DND-41 (cell line): ENCODE measurements at regions not wholly inside any gene's neighbourhood (a gene's known extent, or its start where the extent isn't known, plus 50 kb on each side); places are given as distances from the start of the nearest gene placed in this dataset.

ENCODE experiments used
- ATAC-seq: fragments of 200-7000 bp; cut with Tn5 transposase; 3 replicates; pipeline ENCODE4 v1.9.1; 2021; ENCODE audit warnings: low read depth; ENCODE audit not compliant: insufficient read depth
- DNase-seq: peaks from one replicate; pipeline ENCODE4 v3.0.0-alpha.2; 2020
- H2AFZ ChIP-seq: 2 replicates; pipeline ENCODE4 v1.6.0; 2012; ENCODE audit warnings: low read depth, low read length
- H3K27ac ChIP-seq: 2 replicates; pipeline ENCODE4 v1.5.1; 2012; ENCODE audit warnings: low read length, inconsistent platforms
- H3K27me3 ChIP-seq: fragments of 200-600 bp; sonication (generic); 2 replicates; pipeline ENCODE4 v1.6.0; 2012; ENCODE audit warnings: low read length, mild to moderate bottlenecking, inconsistent platforms; ENCODE audit not compliant: insufficient read depth, poor library complexity
- H3K36me3 ChIP-seq: 2 replicates; pipeline ENCODE4 v1.5.1; 2012; ENCODE audit warnings: low read length, inconsistent platforms; ENCODE audit not compliant: insufficient read depth
- H3K4me1 ChIP-seq: 2 replicates; pipeline ENCODE4 v1.5.1; 2012; ENCODE audit warnings: mild to moderate bottlenecking, low read length; ENCODE audit not compliant: insufficient read depth
- H3K4me2 ChIP-seq: 2 replicates; pipeline ENCODE4 v1.6.0; 2012; ENCODE audit warnings: mild to moderate bottlenecking, moderate library complexity, low read length, inconsistent platforms; ENCODE audit not compliant: insufficient read depth
- H3K4me3 ChIP-seq, 2 experiments: fragments of 200-600 bp in 1 of 2; shearing (Covaris generic) in 1 of 2; 2 replicates each; pipeline ENCODE4 v1.5.1; 2012 to 2016; ENCODE audit warnings: inconsistent platforms in 2 of 2, low read length in 2 of 2, mild to moderate bottlenecking in 2 of 2, low read depth in 1 of 2, moderate library complexity in 1 of 2
- H3K79me2 ChIP-seq: 2 replicates; pipeline ENCODE4 v1.6.0; 2012; ENCODE audit warnings: low read length, inconsistent platforms; ENCODE audit not compliant: insufficient read depth
- H3K9ac ChIP-seq: 2 replicates; pipeline ENCODE4 v1.6.0; 2012; ENCODE audit warnings: low read depth, mild to moderate bottlenecking, inconsistent platforms, low read length, moderate library complexity
- H3K9me3 ChIP-seq: 2 replicates; pipeline ENCODE4 v1.5.1; 2012; ENCODE audit warnings: low read length, moderate library complexity, mild to moderate bottlenecking, inconsistent platforms; ENCODE audit not compliant: insufficient read depth, severe bottlenecking
- H4K20me1 ChIP-seq: 2 replicates; pipeline ENCODE4 v1.6.0; 2012; ENCODE audit warnings: low read length; ENCODE audit not compliant: insufficient read depth
- EZH2 ChIP-seq: IDR thresholded peaks from 3 replicates; pipeline ENCODE4 v1.6.1; 2012; ENCODE audit warnings: borderline replicate concordance, low read depth, mild to moderate bottlenecking, moderate library complexity, low read length, inconsistent platforms; ENCODE audit not compliant: severe bottlenecking
- TF ChIP-seq, protein P1 (sequence below): IDR thresholded peaks from 2 replicates; pipeline ENCODE4 v1.5.1; 2012; ENCODE audit warnings: borderline replicate concordance, low read length, moderate library complexity, mild to moderate bottlenecking; ENCODE audit not compliant: poor library complexity, severe bottlenecking; ENCODE audit errors: extremely low read depth

DNA sequence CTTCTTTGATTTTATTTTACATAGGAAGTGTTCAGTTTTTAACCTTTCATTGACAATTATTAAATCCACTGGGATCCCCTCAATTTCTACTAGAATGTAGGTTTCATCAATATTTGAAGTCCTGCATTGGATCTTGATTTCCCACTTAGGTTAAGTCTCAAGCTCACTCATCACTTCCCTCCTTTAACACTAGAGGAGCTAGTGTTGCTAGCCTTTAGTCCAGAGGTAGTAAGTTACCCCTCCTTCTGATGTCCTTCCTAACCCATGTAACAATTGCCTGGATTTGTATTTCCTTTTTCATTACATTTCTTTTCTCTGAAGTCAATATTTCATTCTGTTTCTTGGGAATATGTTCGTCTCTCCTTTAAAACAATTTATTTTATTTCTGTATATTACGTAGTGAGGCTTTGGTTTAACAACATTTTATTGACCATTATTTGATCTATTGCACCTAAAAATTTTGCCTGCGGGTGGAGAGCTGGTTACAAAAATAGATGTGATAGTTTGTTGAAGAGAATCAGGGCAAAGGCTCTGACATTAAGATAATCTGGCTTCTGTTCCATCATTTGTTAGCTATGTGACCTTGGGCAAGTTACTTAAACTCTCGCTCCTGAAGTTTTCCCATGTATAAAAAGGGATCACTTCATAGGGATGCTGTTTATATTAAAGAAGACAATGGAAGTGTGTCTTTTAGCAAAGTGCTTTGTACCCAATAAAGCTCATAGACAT is 833.0 kb downstream of the SLC4A3 start:
- H3K27me3 ChIP-seq: peaks cover 2% of the 10 kb centered on the region
- TF ChIP-seq, protein P1, sequence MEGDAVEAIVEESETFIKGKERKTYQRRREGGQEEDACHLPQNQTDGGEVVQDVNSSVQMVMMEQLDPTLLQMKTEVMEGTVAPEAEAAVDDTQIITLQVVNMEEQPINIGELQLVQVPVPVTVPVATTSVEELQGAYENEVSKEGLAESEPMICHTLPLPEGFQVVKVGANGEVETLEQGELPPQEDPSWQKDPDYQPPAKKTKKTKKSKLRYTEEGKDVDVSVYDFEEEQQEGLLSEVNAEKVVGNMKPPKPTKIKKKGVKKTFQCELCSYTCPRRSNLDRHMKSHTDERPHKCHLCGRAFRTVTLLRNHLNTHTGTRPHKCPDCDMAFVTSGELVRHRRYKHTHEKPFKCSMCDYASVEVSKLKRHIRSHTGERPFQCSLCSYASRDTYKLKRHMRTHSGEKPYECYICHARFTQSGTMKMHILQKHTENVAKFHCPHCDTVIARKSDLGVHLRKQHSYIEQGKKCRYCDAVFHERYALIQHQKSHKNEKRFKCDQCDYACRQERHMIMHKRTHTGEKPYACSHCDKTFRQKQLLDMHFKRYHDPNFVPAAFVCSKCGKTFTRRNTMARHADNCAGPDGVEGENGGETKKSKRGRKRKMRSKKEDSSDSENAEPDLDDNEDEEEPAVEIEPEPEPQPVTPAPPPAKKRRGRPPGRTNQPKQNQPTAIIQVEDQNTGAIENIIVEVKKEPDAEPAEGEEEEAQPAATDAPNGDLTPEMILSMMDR: peak; percentile 15
- no peak for TF ChIP-seq EZH2

DNA sequence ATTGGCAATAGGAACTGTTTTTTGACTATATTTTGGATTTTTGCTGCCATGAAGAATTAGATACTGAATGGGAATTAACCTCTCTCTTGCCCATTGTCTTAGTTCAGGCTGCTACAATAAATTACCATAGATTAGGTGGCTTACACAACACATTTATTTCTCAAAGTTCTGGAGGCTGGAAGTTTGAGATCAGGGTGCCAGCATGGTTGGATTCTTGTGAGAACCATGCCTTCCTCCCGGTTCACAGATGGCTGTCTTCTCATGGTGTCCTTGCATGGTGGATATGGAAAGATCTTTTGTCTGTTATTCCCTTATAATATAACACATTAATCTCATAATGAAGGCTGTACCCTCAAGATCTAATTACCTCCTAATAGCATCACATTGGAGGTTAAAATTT is 836.4 kb downstream of the SLC4A3 start:
- DNase-seq: no peak
- Histone ChIP-seq H3K4me3 (no peak overlapping the region), H3K9ac (no peak overlapping the region), H3K9me3 (no peaks in the 10 kb centered on the region), H3K79me2 (no peaks in the 10 kb centered on the region), H2AFZ (no peak overlapping the region), H3K27me3 (no peaks in the 10 kb centered on the region), H3K4me2 (no peak overlapping the region), H3K4me1 (no peaks in the 10 kb centered on the region), H3K27ac (no peak overlapping the region), H4K20me1 (no peaks in the 10 kb centered on the region), H3K36me3 (no peaks in the 10 kb centered on the region)
- TF ChIP-seq EZH2: no peak
- TF ChIP-seq, protein P1: no peak
- ATAC-seq: no peak

More for the DNA sequence above, 833.0 kb downstream of the SLC4A3 start:
- no peak for DNase-seq
- no peaks in the 10 kb centered on the region for H3K79me2 ChIP-seq
- H4K20me1 ChIP-seq: no peaks in the 10 kb centered on the region
- no peak overlapping the region for H3K4me2 ChIP-seq
- no peak overlapping the region for H3K4me3 ChIP-seq
- no peak for ATAC-seq
- no peak overlapping the region for H3K27ac ChIP-seq
- H3K4me1 ChIP-seq: no peaks in the 10 kb centered on the region
- no peak overlapping the region for H3K9ac ChIP-seq
- no peaks in the 10 kb centered on the region for H3K9me3 ChIP-seq
- no peak overlapping the region for H2AFZ ChIP-seq
- no peaks in the 10 kb centered on the region for H3K36me3 ChIP-seq

DNA sequence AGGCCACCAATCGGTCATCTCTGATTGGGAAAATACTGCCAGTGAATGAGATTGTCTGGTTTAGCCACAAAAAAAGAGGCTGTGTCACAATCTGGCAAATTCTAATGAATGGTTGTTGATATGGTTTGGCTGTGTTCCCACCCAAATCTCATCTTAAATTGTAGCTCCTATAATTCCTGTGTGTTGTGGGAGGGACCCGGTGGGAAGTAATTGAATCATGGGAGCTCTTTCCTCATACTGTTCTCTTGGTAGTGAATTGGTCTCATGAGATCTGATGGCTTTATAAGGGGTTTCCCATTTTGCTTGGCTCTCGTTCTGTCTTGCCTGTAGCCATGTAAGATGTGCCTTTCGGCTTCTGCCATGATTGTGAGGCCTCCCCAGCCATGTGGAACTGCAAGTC is 838.3 kb downstream of the SLC4A3 start:
- no peak overlapping the region for H3K4me2 ChIP-seq
- H3K27ac ChIP-seq: no peak overlapping the region
- H3K9me3 ChIP-seq: no peaks in the 10 kb centered on the region
- H4K20me1 ChIP-seq: no peaks in the 10 kb centered on the region
- no peak for TF ChIP-seq EZH2
- TF ChIP-seq, protein P1: no peak
- H3K4me1 ChIP-seq: no peaks in the 10 kb centered on the region
- no peaks in the 10 kb centered on the region for H3K27me3 ChIP-seq
- DNase-seq: no peak
- H2AFZ ChIP-seq: no peak overlapping the region
- no peak for ATAC-seq
- no peaks in the 10 kb centered on the region for H3K79me2 ChIP-seq
- no peak overlapping the region for H3K4me3 ChIP-seq
- H3K36me3 ChIP-seq: no peaks in the 10 kb centered on the region
- no peak overlapping the region for H3K9ac ChIP-seq

DNA sequence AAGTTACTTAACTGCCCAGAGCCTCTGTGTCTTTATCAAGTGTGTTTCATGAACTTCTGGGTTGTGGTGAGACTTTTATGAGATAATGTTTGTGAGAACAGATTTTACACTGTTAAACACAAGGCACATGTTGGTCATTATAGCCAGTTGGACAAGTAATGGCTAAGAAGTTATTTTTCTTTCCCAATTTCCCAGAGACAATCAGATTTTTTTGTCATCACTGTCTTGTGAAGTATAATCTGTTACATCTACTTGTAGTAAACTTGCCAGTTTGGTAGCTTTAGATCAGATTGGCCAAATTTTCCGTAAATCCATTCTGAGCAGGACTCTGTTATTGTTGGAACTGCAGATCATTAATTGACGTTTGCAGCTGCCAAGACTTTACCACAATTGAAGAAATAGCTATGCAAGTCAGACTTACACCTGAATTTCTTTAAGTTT is 838.8 kb downstream of the SLC4A3 start:
- no peak for TF ChIP-seq EZH2
- TF ChIP-seq, protein P1: no peak

More for the DNA sequence above, 838.8 kb downstream of the SLC4A3 start:
- no peak overlapping the region for H3K4me2 ChIP-seq
- H3K79me2 ChIP-seq: no peaks in the 10 kb centered on the region
- H3K4me1 ChIP-seq: no peaks in the 10 kb centered on the region
- no peaks in the 10 kb centered on the region for H3K36me3 ChIP-seq
- H3K4me3 ChIP-seq: no peak overlapping the region
- DNase-seq (no peak), ATAC-seq (no peak)
- H3K9ac ChIP-seq: no peak overlapping the region
- no peaks in the 10 kb centered on the region for H3K9me3 ChIP-seq
- no peak overlapping the region for H3K27ac ChIP-seq
- H3K27me3 ChIP-seq: no peaks in the 10 kb centered on the region
- no peaks in the 10 kb centered on the region for H4K20me1 ChIP-seq
- H2AFZ ChIP-seq: no peak overlapping the region
